PC-9 (cell line): ENCODE measurements at regions not wholly inside any gene's neighbourhood (a gene's known extent, or its start where the extent isn't known, plus 50 kb on each side); places are given as distances from the start of the nearest gene placed in this dataset.
"Not testable (repeated sequence)": the region's sequence is repeated elsewhere in the genome, so short reads cannot be mapped to it uniquely, and the experiment has no call there.

Source experiments
- BruUV-seq: library from RNA; stranded (reverse); fragments of 400-500 nt; replicated peaks from 2 replicates; lab custom pipeline; 2021; lab: Mats Ljungman, UMichigan
- CTCF ChIA-PET: fragments of 300-600 bp; sonication (Branson Sonifier 250); formaldehyde crosslinking; loops from one replicate; lab custom pipeline; 2022; ENCODE audit warnings: antibody characterized with exemption; lab: Charles Lee
- POLR2A ChIA-PET: fragments of 300-600 bp; sonication (Branson Sonifier 250); formaldehyde crosslinking; loops from one replicate; lab custom pipeline; 2022; ENCODE audit warnings: antibody characterized with exemption; ENCODE audit not compliant: unreplicated experiment; lab: Charles Lee
- DNase-seq, 2 experiments: peaks; one replicate each; pipeline versions ENCODE4 v3.0.0 to v3.0.0-alpha.2; 2015 to 2022; ENCODE audit warnings: mixed read lengths in 1 of 2
- H2AFZ ChIP-seq: fragments of 200-600 bp; sonication (generic); 2 replicates; pipeline ENCODE4 v1.8.1; 2017; ENCODE audit warnings: antibody characterized with exemption
- H3F3A ChIP-seq: fragments of 200-600 bp; sonication (generic); 2 replicates; pipeline ENCODE4 v1.8.1; 2017; ENCODE audit warnings: antibody characterized with exemption, mild to moderate bottlenecking, low read depth; ENCODE audit not compliant: insufficient read depth
- H3K27ac ChIP-seq: fragments of 200-600 bp; sonication (generic); 2 replicates; pipeline ENCODE4 v1.6.1; 2016; ENCODE audit warnings: mixed run types
- H3K27me3 ChIP-seq: fragments of 200-600 bp; sonication (generic); 2 replicates; pipeline ENCODE4 v1.6.1; 2016; ENCODE audit warnings: low read depth, mixed run types; ENCODE audit not compliant: insufficient read depth
- H3K36me3 ChIP-seq: fragments of 200-600 bp; sonication (generic); 2 replicates; pipeline ENCODE4 v1.6.1; 2016; ENCODE audit warnings: low read depth, mixed run types
- H3K4me1 ChIP-seq: fragments of 200-600 bp; sonication (generic); replicated peaks from 2 replicates; pipeline ENCODE4 v1.6.1; 2016; ENCODE audit warnings: mixed run types; ENCODE audit not compliant: insufficient read depth
- H3K4me2 ChIP-seq: fragments of 200-600 bp; sonication (generic); 2 replicates; pipeline ENCODE4 v1.6.1; 2017; ENCODE audit warnings: mixed run types
- H3K4me3 ChIP-seq: fragments of 200-600 bp; sonication (generic); 2 replicates; pipeline ENCODE4 v1.6.1; 2016; ENCODE audit warnings: mixed run types
- H3K79me2 ChIP-seq: fragments of 200-600 bp; sonication (generic); 2 replicates; pipeline ENCODE4 v1.6.1; 2017; ENCODE audit warnings: low read depth, mixed run types
- H3K9me2 ChIP-seq: fragments of 200-600 bp; sonication (generic); 2 replicates; pipeline ENCODE4 v1.8.1; 2017; ENCODE audit warnings: mild to moderate bottlenecking; ENCODE audit not compliant: insufficient read depth
- H3K9me3 ChIP-seq: fragments of 200-600 bp; sonication (generic); 2 replicates; pipeline ENCODE4 v1.8.1; 2016; ENCODE audit warnings: low read depth; ENCODE audit not compliant: insufficient read depth
- H4K20me1 ChIP-seq: fragments of 200-600 bp; sonication (generic); 2 replicates; pipeline ENCODE4 v1.8.1; 2017; ENCODE audit not compliant: insufficient read depth
- intact Hi-C: fragments of 100-400 bp; cut with micrococcal nuclease; formaldehyde crosslinking; loops from one replicate; pipeline ENCODE4 v1.10.0; 2022; ENCODE audit not compliant: unreplicated experiment

DNA sequence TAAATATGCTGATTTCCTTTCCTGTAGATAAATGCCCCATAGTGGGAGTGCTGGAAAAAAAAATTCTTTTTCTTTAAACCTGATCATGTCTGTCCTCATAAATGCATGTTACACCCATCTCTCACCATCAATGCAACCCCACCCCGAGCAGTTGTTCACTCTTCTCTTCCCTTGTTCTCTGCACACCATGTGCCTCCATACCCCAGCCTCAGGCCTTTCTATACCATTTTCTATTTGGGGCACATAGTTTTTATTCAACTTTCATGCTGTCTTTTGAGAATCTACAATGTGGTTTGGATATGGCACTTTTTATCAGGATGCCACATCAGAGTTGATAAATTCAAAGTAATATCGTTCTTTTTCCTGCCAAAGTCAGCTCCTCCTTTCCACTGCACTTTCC lies 202.6 kb downstream of the POTED start:
- DNase-seq, H3K27me3 ChIP-seq, BruUV-seq, H3K9me3 ChIP-seq, H3K4me3 ChIP-seq, H2AFZ ChIP-seq, H3K9me2 ChIP-seq, H3K27ac ChIP-seq, CTCF ChIA-PET, POLR2A ChIA-PET, H4K20me1 ChIP-seq, H3K4me1 ChIP-seq, H3F3A ChIP-seq, H3K4me2 ChIP-seq, H3K36me3 ChIP-seq, intact Hi-C loops, H3K79me2 ChIP-seq: not testable (repeated sequence)

DNA sequence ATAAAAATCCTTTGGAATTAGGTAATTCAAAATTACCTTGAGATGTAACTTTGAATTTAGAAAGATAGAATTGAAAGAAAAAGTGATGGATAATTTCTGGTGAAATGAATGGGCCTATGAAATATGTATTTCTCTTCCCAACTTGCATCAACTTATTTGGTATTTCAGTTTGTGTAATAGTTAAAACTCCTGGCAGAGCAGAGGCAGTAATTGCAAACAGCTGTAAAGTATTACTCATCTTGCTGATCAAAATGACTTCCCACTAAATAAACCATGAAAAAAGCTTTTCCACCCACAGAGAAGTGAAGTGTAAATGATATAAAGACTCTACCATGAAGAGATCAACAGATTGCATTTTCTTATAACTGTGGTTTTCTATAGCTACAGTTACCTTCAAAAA lies 201.0 kb downstream of the POTED start:
- DNase-seq, H3K27me3 ChIP-seq, intact Hi-C loops, H3F3A ChIP-seq, H3K9me3 ChIP-seq, H3K4me2 ChIP-seq, H3K79me2 ChIP-seq, H3K36me3 ChIP-seq, H3K4me1 ChIP-seq, H3K27ac ChIP-seq, H3K9me2 ChIP-seq, BruUV-seq, CTCF ChIA-PET, H4K20me1 ChIP-seq, H3K4me3 ChIP-seq, POLR2A ChIA-PET, H2AFZ ChIP-seq: not testable (repeated sequence)

DNA sequence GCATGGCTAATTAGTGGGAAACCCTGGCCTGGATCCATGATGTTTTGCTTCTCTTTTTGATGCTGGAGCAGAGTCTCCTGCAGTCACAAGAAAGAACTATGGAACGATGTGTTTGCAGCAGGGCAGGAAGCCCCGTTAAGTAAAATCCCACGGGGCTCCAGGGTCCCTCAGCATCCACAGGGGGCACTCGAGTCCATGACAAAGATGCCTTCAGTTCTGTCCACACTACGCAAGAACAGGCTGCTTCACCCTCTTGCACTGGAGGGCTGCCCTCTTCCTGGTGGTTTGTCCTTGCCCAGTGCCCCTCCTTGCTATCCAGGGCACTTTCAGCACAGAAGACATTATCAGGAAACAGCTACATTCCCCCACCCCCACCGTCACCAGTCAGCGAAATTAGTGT lies 196.9 kb downstream of the POTED start:
- H3K27me3 ChIP-seq, CTCF ChIA-PET, DNase-seq, H3K36me3 ChIP-seq, H3F3A ChIP-seq, H3K27ac ChIP-seq, intact Hi-C loops, POLR2A ChIA-PET, H3K9me3 ChIP-seq, H3K9me2 ChIP-seq, H3K79me2 ChIP-seq, H4K20me1 ChIP-seq, H3K4me2 ChIP-seq, H3K4me1 ChIP-seq, BruUV-seq, H3K4me3 ChIP-seq, H2AFZ ChIP-seq: not testable (repeated sequence)

DNA sequence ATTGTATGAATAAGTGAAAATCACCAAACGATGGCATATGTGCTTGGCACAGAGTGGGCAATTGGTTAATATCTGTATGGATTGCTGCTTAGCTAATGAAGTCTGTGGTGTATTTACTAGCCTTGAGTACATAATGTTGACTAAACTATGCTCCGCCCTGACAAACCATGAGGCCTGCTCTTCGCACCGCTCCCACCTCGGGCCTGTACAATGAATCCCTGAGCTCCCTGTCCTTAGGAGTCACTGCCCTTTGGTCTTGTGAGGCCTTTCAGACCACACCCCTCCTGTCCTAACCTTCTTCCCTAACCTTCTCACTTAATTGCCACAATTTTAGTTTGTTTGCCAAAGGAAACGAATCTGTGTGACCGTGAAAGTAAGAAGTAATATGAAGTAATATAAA lies 193.2 kb downstream of the POTED start:
- H3K36me3 ChIP-seq, BruUV-seq, H3K9me3 ChIP-seq, H3K4me2 ChIP-seq, H4K20me1 ChIP-seq, H3K4me3 ChIP-seq, H2AFZ ChIP-seq, H3K4me1 ChIP-seq, intact Hi-C loops, H3K27me3 ChIP-seq, DNase-seq, H3F3A ChIP-seq, H3K27ac ChIP-seq, CTCF ChIA-PET, H3K79me2 ChIP-seq, H3K9me2 ChIP-seq, POLR2A ChIA-PET: not testable (repeated sequence)
